ENCODE measurements at regions not wholly inside any gene's neighbourhood (a gene's known extent, or its start where the extent isn't known, plus 50 kb on each side); places are given as distances from the start of the nearest gene placed in this dataset.

DNA sequence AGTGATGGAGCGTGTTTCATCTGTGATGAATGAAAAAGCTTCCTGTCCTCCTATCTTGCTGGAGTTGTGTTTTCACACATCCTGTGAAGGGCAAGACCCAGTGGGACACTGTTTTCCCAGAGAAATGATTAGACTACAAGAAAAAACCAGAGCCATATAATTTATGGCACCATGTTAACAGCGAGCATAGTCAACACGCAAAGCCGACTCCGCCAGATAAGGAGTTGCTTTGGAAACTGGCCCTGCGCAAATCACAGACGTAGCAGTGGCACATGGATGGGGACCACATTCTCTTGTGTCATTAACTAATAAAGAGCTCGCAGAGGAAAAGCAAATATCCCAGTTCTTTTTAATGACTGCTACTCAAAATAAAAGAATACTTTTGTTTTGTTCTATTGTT lies 471.2 kb upstream of the RUNX1 start:
- TF ChIP-seq, protein P1, sequence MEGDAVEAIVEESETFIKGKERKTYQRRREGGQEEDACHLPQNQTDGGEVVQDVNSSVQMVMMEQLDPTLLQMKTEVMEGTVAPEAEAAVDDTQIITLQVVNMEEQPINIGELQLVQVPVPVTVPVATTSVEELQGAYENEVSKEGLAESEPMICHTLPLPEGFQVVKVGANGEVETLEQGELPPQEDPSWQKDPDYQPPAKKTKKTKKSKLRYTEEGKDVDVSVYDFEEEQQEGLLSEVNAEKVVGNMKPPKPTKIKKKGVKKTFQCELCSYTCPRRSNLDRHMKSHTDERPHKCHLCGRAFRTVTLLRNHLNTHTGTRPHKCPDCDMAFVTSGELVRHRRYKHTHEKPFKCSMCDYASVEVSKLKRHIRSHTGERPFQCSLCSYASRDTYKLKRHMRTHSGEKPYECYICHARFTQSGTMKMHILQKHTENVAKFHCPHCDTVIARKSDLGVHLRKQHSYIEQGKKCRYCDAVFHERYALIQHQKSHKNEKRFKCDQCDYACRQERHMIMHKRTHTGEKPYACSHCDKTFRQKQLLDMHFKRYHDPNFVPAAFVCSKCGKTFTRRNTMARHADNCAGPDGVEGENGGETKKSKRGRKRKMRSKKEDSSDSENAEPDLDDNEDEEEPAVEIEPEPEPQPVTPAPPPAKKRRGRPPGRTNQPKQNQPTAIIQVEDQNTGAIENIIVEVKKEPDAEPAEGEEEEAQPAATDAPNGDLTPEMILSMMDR (IDR thresholded peaks at IDR 0.05) = no peak
- TF ChIP-seq POLR2A (IDR thresholded peaks at IDR 0.05) = no peak
